K562 (cell line): ENCODE measurements at regions not wholly inside any gene's neighbourhood (a gene's known extent, or its start where the extent isn't known, plus 50 kb on each side); places are given as distances from the start of the nearest gene placed in this dataset.
A peak's percentile ranks its signal among the peaks of the same experiment; 100 is the strongest.

Source experiments
- ATAC-seq: fragments of 200-7000 bp; cut with Tn5 transposase; 3 replicates; pipeline ENCODE4 v1.9.1; 2020; ENCODE audit warnings: moderate library complexity
- BruUV-seq: library from RNA; stranded (reverse); fragments of 400-500 nt; replicated peaks from 2 replicates; lab custom pipeline; 2021; lab: Mats Ljungman, UMichigan
- CTCF ChIA-PET: fragments of 300-600 bp; formaldehyde crosslinking; extraction: SDS; loops from one replicate; lab custom pipeline; 2021; ENCODE audit warnings: low intra/inter-chr PET ratio; lab: Yijun Ruan, JAX
- POLR2A ChIA-PET: fragments of 300-600, 350-650 bp; sonication (Branson Sonifier 250); formaldehyde crosslinking; extraction: SDS; loops from one replicate; lab custom pipeline; 2021; ENCODE audit warnings: antibody characterized with exemption, inconsistent platforms; lab: Yijun Ruan, JAX
- DNase-seq, 4 experiments: peaks; one replicate each; pipeline versions ENCODE4 v3.0.0 to v3.0.0-alpha.2; 2011 to 2018; ENCODE audit warnings: low spot score in 3 of 4, mixed read lengths in 3 of 4; ENCODE audit errors: extremely low read depth in 1 of 4
- FAIRE-seq: peaks from 2 replicates; lab custom pipeline; 2011; peaks lifted over from hg19 to GRCh38; lab: Jason Lieb, UNC
- H2AFZ ChIP-seq: 2 replicates; pipeline ENCODE4 v1.6.0; 2011; ENCODE audit warnings: low read depth, low read length, control low read depth, inconsistent platforms
- H3K27ac ChIP-seq: fragments of 200-600 bp; 3 replicates; pipeline ENCODE4 v1.8.0; 2011; ENCODE audit warnings: low read depth, mild to moderate bottlenecking, control low read depth, inconsistent platforms, low read length, moderate library complexity, mixed read lengths; ENCODE audit errors: extremely low read depth
- H3K27me3 ChIP-seq, 2 experiments: fragments of 300-600 bp in 1 of 2; 2 replicates in 1 of 2; 3 replicates in 1 of 2; pipeline versions ENCODE4 v1.6.0 to v1.8.0; 2011; ENCODE audit warnings: inconsistent platforms in 2 of 2, low read length in 2 of 2, mild to moderate bottlenecking in 1 of 2, mixed read lengths in 1 of 2, moderate library complexity in 1 of 2; ENCODE audit not compliant: control insufficient read depth in 2 of 2, insufficient read depth in 2 of 2
- H3K36me3 ChIP-seq: fragments of 300-600 bp; 3 replicates; pipeline ENCODE4 v1.8.0; 2011; ENCODE audit warnings: mild to moderate bottlenecking, low read length, inconsistent platforms; ENCODE audit not compliant: control insufficient read depth, insufficient read depth
- H3K4me1 ChIP-seq, 2 experiments: fragments of 200-600 bp in 1 of 2; replicated peaks in 1 of 2; 2 replicates in 1 of 2; 3 replicates in 1 of 2; pipeline versions ENCODE4 v1.5.1 to v1.8.0; 2011; ENCODE audit warnings: inconsistent platforms in 2 of 2, low read length in 2 of 2, mild to moderate bottlenecking in 1 of 2, mixed read lengths in 1 of 2, moderate library complexity in 1 of 2; ENCODE audit not compliant: control insufficient read depth in 2 of 2, insufficient read depth in 2 of 2
- H3K4me2 ChIP-seq: 2 replicates; pipeline ENCODE4 v1.6.1; 2011; ENCODE audit warnings: low read length, control low read depth, inconsistent platforms, mixed read lengths; ENCODE audit not compliant: insufficient read depth
- H3K4me3 ChIP-seq: fragments of 200-600 bp; sonication (generic), shearing (Covaris generic); 2 replicates; pipeline ENCODE4 v1.5.1; 2016; ENCODE audit warnings: control low read depth, inconsistent platforms
- H3K79me2 ChIP-seq: fragments of 200-600 bp; 3 replicates; pipeline ENCODE4 v1.8.0; 2011; ENCODE audit warnings: low read length, inconsistent platforms; ENCODE audit not compliant: control insufficient read depth, insufficient read depth
- H3K9ac ChIP-seq, 2 experiments: 2 replicates each; pipeline versions ENCODE4 v1.6.0 to v1.6.1; 2011; ENCODE audit warnings: low read depth in 2 of 2, low read length in 2 of 2, control low read depth in 1 of 2, inconsistent platforms in 1 of 2, mild to moderate bottlenecking in 1 of 2, mixed read lengths in 1 of 2; ENCODE audit not compliant: insufficient read depth in 1 of 2
- H3K9me1 ChIP-seq: one replicate; pipeline ENCODE4 v1.6.0; 2011; ENCODE audit warnings: inconsistent platforms, mild to moderate bottlenecking, low read length, moderate library complexity; ENCODE audit not compliant: control insufficient read depth, insufficient read depth
- H3K9me3 ChIP-seq: replicated peaks from 2 replicates; pipeline ENCODE4 v1.5.1; 2011; ENCODE audit warnings: low read depth, low read length, inconsistent platforms; ENCODE audit not compliant: control insufficient read depth, insufficient read depth
- H4K20me1 ChIP-seq: replicated peaks from 2 replicates; pipeline ENCODE4 v1.6.1; 2011; ENCODE audit warnings: low read length, inconsistent platforms, mixed read lengths; ENCODE audit not compliant: control insufficient read depth, insufficient read depth
- GTF3C2 ChIP-seq: IDR thresholded peaks from 3 replicates; pipeline ENCODE4 v1.6.1; 2011; ENCODE audit warnings: borderline replicate concordance, mild to moderate bottlenecking, moderate library complexity; ENCODE audit not compliant: insufficient read length; ENCODE audit errors: extremely low read depth
- HDAC2 ChIP-seq: fragments of 450-650 bp; IDR thresholded peaks from 2 replicates; pipeline ENCODE4 v1.6.1; 2016; ENCODE audit warnings: mild to moderate bottlenecking
- HMG20A ChIP-seq: fragments of 450-650 bp; formaldehyde crosslinking; conservative IDR thresholded peaks from 2 replicates; pipeline ENCODE4 v1.4.0; 2020; ENCODE audit warnings: mild to moderate bottlenecking, mixed read lengths
- NCOR1 ChIP-seq: fragments of 450-650 bp; IDR thresholded peaks from 2 replicates; pipeline ENCODE4 v1.6.1; 2016; ENCODE audit warnings: mild to moderate bottlenecking, moderate library complexity
- RFX7 ChIP-seq: fragments of 250-450 bp; sonication (Bioruptor Pico); IDR thresholded peaks from 2 replicates; pipeline ENCODE4 v1.5.1; 2021; ENCODE audit warnings: mild to moderate bottlenecking
- SP2 ChIP-seq: IDR thresholded peaks from 2 replicates; pipeline ENCODE4 v1.6.1; 2011; ENCODE audit warnings: mild to moderate bottlenecking, low read depth, low read length, moderate library complexity; ENCODE audit not compliant: poor library complexity, severe bottlenecking; ENCODE audit errors: extremely low read depth
- ZNF609 ChIP-seq: sonication (generic); formaldehyde crosslinking; IDR thresholded peaks from 2 replicates; pipeline ENCODE4 v1.8.1; 2023; ENCODE audit warnings: missing genetic modification reagents, mild to moderate bottlenecking, borderline replicate concordance
- WGBS: fragments of 100-300 bp; shearing (Covaris generic); methylation state at CpG from one replicate; pipeline ENCODE4 v1.1.6; 2016; ENCODE audit warnings: low coverage, mixed read lengths; ENCODE audit not compliant: insufficient coverage; ENCODE audit errors: missing lambda C conversion rate; 5-methylcytosine and 5-hydroxymethylcytosine counted together
- in situ Hi-C: fragments of 300-500 bp; cut with MboI; formaldehyde crosslinking; loops from 4 replicates; pipeline ENCODE4 v1.15.0; 2018; ENCODE audit warnings: inconsistent platforms, mixed read lengths
- intact Hi-C: fragments of 100-400 bp; cut with micrococcal nuclease; formaldehyde crosslinking; loops from 2 replicates; pipeline ENCODE4 v1.14.2; 2022
- TF ChIP-seq, protein P1 (sequence below): fragments of 250-450 bp; sonication (Bioruptor Pico); IDR thresholded peaks from 2 replicates; pipeline ENCODE4 v1.5.1; 2021; ENCODE audit warnings: mild to moderate bottlenecking
- TF ChIP-seq, protein P2 (sequence below): fragments of 450-650 bp; formaldehyde crosslinking; IDR thresholded peaks from 2 replicates; pipeline ENCODE4 v1.4.0; 2020; ENCODE audit warnings: mild to moderate bottlenecking, moderate library complexity

DNA sequence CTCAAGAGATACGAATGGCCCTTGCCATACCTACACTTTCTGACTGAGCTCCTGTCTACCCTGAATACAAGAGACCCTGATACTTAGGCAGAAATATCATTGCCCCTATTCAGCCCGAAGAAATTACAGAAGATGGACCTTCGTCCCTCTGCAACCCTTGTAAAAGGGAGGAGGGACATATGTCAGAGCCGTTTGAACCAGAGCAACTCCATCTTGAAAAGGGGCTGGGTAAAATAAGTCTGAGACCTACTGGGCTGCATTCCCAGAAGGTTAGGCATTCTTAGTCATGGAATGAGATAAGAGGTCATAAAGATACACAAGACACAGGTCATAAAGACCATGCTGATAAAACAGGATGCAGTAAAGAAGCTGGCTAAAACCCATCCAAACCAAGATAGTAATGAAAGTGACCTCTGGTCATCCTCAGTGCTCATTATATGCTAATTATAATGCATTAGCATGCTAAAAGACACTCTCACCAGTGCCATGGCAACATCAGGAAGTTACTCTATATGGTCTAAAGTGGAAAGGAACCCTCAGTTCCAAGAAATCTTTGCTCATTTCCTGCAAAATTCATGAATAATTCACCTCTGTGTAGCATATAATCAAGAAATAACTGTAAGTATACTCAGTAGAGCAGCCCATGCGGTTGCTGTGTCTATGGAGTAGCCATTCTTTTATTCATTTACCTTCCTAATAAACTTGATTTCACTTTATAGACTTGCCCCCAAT, 49.7 kb upstream of the GPD1L start:
- no peak for ATAC-seq
- DNase-seq: peak in 1 of 4 experiments; percentile 0
- H3K9me1 ChIP-seq: no peaks in the 10 kb centered on the region
- H3K27me3 ChIP-seq: no peaks in the 10 kb centered on the region; a peak in 1 of 5 replicates
- H3K27ac ChIP-seq: no peak overlapping the region
- H3K79me2 ChIP-seq: no peaks in the 10 kb centered on the region
- H4K20me1 ChIP-seq: no peaks in the 10 kb centered on the region
- no peaks in the 10 kb centered on the region for H3K36me3 ChIP-seq
- intact Hi-C loops: no loop called here
- no peaks in the 10 kb centered on the region; a peak in 1 of 5 replicates for H3K4me1 ChIP-seq
- in situ Hi-C loops: no loop called here
- no peak overlapping the region for H3K4me2 ChIP-seq
- ChIA-PET POLR2A (no interaction called here), CTCF (no interaction called here)
- FAIRE-seq: no peak
- 0% methylated on average over 5 of the region's 5 CpGs for WGBS
- no TSS peak for BruUV-seq
- no peak overlapping the region for H3K4me3 ChIP-seq
- no peaks in the 10 kb centered on the region for H3K9me3 ChIP-seq
- no peak overlapping the region for H3K9ac ChIP-seq
- no peak overlapping the region for H2AFZ ChIP-seq
- TF ChIP-seq ZNF609 (CRISPR knock-in tag) (no peak), GTF3C2 (no peak), RFX7 (CRISPR knock-in tag) (no peak), HDAC2 (no peak), HMG20A (no peak), NCOR1 (no peak), SP2 (no peak)
- TF ChIP-seq, protein P1, sequence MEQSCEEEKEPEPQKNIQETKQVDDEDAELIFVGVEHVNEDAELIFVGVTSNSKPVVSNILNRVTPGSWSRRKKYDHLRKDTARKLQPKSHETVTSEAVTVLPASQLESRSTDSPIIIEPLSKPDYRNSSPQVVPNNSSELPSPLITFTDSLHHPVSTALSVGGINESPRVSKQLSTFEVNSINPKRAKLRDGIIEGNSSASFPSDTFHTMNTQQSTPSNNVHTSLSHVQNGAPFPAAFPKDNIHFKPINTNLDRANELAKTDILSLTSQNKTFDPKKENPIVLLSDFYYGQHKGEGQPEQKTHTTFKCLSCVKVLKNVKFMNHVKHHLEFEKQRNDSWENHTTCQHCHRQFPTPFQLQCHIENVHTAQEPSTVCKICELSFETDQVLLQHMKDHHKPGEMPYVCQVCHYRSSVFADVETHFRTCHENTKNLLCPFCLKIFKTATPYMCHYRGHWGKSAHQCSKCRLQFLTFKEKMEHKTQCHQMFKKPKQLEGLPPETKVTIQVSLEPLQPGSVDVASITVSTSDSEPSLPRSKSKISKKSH: no peak
- TF ChIP-seq, protein P2, sequence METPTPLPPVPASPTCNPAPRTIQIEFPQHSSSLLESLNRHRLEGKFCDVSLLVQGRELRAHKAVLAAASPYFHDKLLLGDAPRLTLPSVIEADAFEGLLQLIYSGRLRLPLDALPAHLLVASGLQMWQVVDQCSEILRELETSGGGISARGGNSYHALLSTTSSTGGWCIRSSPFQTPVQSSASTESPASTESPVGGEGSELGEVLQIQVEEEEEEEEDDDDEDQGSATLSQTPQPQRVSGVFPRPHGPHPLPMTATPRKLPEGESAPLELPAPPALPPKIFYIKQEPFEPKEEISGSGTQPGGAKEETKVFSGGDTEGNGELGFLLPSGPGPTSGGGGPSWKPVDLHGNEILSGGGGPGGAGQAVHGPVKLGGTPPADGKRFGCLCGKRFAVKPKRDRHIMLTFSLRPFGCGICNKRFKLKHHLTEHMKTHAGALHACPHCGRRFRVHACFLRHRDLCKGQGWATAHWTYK (CRISPR knock-in tag): peak; percentile 92
